Small intestine (tissue), 7 donors: ENCODE measurements at regions not wholly inside any gene's neighbourhood (a gene's known extent, or its start where the extent isn't known, plus 50 kb on each side); places are given as distances from the start of the nearest gene placed in this dataset.

ENCODE experiments used
- DNase-seq, 2 donors: peaks; one replicate each; pipeline versions ENCODE4 v3.0.0 to v3.0.0-alpha.2; 2013
- FAIRE-seq: peaks from 2 replicates; lab custom pipeline; 2012; peaks lifted over from hg19 to GRCh38; lab: Jason Lieb, UNC
- H3K27ac ChIP-seq, 3 donors: one replicate each; pipeline ENCODE4 v1.5.1; 2013; ENCODE audit warnings: low read length in 2 of 3, mild to moderate bottlenecking in 2 of 3, control low read depth in 1 of 3, inconsistent platforms in 1 of 3, low read depth in 1 of 3, moderate library complexity in 1 of 3
- H3K27me3 ChIP-seq, 3 donors: one replicate each; pipeline ENCODE4 v1.6.1; 2013; ENCODE audit warnings: low read length in 3 of 3, inconsistent platforms in 1 of 3; ENCODE audit not compliant: control insufficient read depth in 3 of 3, insufficient read depth in 3 of 3
- H3K36me3 ChIP-seq, 3 donors: one replicate each; pipeline ENCODE4 v1.6.1; 2013; ENCODE audit warnings: low read length in 3 of 3, inconsistent platforms in 1 of 3, low read depth in 1 of 3, mild to moderate bottlenecking in 1 of 3, moderate library complexity in 1 of 3; ENCODE audit not compliant: control insufficient read depth in 3 of 3, insufficient read depth in 2 of 3
- H3K4me1 ChIP-seq, 3 donors: one replicate each; pipeline ENCODE4 v1.6.1; 2013; ENCODE audit warnings: low read length in 2 of 3, inconsistent platforms in 1 of 3, low read depth in 1 of 3, mild to moderate bottlenecking in 1 of 3, moderate library complexity in 1 of 3; ENCODE audit not compliant: control insufficient read depth in 3 of 3, insufficient read depth in 2 of 3
- H3K4me3 ChIP-seq, 3 donors: one replicate each; pipeline ENCODE4 v1.5.1; 2013; ENCODE audit warnings: low read length in 3 of 3, control low read depth in 1 of 3, inconsistent platforms in 1 of 3, low read depth in 1 of 3, mild to moderate bottlenecking in 1 of 3, moderate library complexity in 1 of 3
- H3K9me3 ChIP-seq, 2 donors: one replicate each; pipeline ENCODE4 v1.6.1; 2013; ENCODE audit warnings: low read depth in 1 of 2, low read length in 1 of 2; ENCODE audit not compliant: control insufficient read depth in 2 of 2, insufficient read depth in 1 of 2
- WGBS, 3 donors: extraction: QIAGEN DNeasy Blood & Tissue Kit; methylation state at CpG; one replicate each; pipeline ENCODE4 v1.1.7; 2013; 5-methylcytosine and 5-hydroxymethylcytosine counted together
- donor health status: healthy with polysubstance abuse.
- donor health status: control.
- donor health status: control.
- donor health status: Bipolar disorder and iron deficiency.
- donor health status: healthy.

DNA sequence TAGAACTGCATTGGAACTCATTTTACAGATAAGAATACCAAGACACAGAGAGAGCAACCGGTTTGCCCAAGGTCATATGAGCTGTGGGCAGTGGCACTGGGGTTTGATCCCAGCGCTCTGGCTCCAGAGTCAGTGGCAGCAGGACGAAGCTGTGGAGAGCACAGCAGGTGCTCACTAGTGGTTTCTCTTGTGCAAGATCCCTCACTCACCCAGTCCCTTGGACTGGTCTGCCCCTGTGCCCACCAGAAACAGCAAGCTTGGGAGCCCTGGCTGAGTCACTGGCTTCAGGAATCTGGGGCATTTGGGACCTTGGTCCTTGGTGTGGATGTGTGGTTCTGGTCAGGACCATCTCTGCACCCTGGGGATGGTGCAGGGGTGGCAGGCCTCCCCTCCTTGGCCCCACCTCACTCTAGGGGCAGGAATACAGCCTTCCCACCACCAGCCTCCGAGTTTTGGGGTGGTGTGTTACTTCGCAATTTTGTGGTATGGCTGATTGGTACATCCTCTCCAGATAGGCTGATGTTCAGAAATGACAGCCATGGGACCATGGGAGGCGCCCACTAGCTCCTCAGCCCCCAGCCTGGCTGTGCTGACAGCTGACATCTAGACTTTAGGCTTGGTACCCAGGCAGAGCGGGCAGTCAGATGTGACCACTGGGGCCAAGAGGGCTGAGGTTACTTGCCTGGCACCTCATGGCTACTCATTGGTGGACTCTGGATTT is 104.6 kb downstream of the LSM3 start:
- H3K27ac ChIP-seq = no peak overlapping the region
- no peak for FAIRE-seq

GRCh38 chr3:14283813-14284438 is 105.3 kb downstream of the LSM3 start:
- no peaks in the 10 kb centered on the region for H3K27me3 ChIP-seq
- FAIRE-seq (no peak), DNase-seq (no peak)
- WGBS, 3 donors = 88 to 91% (median 88%) methylated on average over 4 of the region's 4 CpGs
- H3K4me3 ChIP-seq = no peak overlapping the region
- H3K4me1 ChIP-seq = peaks cover 0 to 9% (median 0%) of the 10 kb centered on the region in 3 donors
- no peak overlapping the region for H3K27ac ChIP-seq
- H3K36me3 ChIP-seq = no peaks in the 10 kb centered on the region
- no peaks in the 10 kb centered on the region for H3K9me3 ChIP-seq

More for the DNA sequence above, 104.6 kb downstream of the LSM3 start:
- no peak for DNase-seq
- peaks cover 0 to 2% (median 0%) of the 10 kb centered on the region in 3 donors for H3K4me1 ChIP-seq
- 82 to 87% (median 84%) methylated on average over 7 of the region's 7 CpGs for WGBS, 3 donors
- H3K4me3 ChIP-seq = no peak overlapping the region
- H3K9me3 ChIP-seq = no peaks in the 10 kb centered on the region
- H3K36me3 ChIP-seq = no peaks in the 10 kb centered on the region
- no peaks in the 10 kb centered on the region for H3K27me3 ChIP-seq

- H3K27me3 ChIP-seq = no peaks in the 10 kb centered on the region
- H3K27ac ChIP-seq = no peak overlapping the region
- H3K9me3 ChIP-seq = no peaks in the 10 kb centered on the region
- peaks cover 2 to 19% (median 3%) of the 10 kb centered on the region in 3 donors for H3K4me1 ChIP-seq
- no peak overlapping the region for H3K4me3 ChIP-seq
- FAIRE-seq (no peak), DNase-seq (no peak)
- 84 to 88% (median 85%) methylated on average over 15 of the region's 15 CpGs for WGBS, 3 donors
- H3K36me3 ChIP-seq = no peaks in the 10 kb centered on the region
These were observed 106.3 kb downstream of the LSM3 start for GRCh38 chr3:14284694-14285547.

- Histone ChIP-seq H3K36me3 (no peaks in the 10 kb centered on the region), H3K4me3 (no peak overlapping the region), H3K4me1 (peaks cover 3 to 25% (median 4%) of the 10 kb centered on the region in 3 donors), H3K9me3 (no peaks in the 10 kb centered on the region), H3K27ac (no peak overlapping the region), H3K27me3 (no peaks in the 10 kb centered on the region)
- FAIRE-seq (no peak), DNase-seq (no peak)
- WGBS, 3 donors = 69 to 83% (median 75%) methylated on average over 4 of the region's 4 CpGs
These were observed 106.9 kb downstream of the LSM3 start for GRCh38 chr3:14285548-14285925.

DNA sequence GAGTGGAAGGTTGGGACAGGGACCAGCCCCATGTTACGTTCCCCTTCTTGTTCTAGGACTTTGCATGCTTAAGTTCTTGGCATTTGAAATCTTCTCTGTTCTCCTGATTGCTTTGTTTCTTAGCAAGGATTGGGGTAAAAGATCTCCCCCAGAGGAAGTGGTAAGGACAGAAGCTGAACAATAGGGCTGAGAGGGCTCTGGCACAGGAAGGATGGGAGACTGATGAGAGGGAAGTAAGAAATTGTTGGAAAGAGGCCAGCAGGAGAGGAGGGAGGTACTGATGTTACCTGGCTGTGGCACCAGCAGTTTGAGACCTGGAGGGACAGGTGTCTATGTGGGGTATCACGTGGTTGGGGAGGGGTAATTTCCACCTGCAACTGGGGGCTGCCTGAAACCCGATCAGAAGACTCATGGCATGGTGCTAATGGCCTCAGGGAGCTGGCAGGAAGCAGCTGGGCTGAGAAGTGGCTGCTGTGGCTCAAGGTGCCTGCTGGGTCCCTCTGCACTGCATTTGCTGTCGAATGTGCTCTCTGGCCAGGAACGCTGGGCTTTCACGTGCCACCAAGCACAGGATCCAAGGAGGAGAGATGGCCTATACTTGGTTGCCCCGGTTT is 108.4 kb downstream of the LSM3 start:
- whole genome bisulfite sequencing, 3 donors = 68 to 79% (median 78%) methylated on average over 7 of the region's 7 CpGs
- H3K4me3 ChIP-seq = no peak overlapping the region
- peaks cover 4 to 33% (median 5%) of the 10 kb centered on the region in 3 donors for H3K4me1 ChIP-seq
- no peaks in the 10 kb centered on the region for H3K27me3 ChIP-seq
- H3K9me3 ChIP-seq = no peaks in the 10 kb centered on the region
- FAIRE-seq (no peak), DNase-seq (no peak)
- no peak overlapping the region for H3K27ac ChIP-seq
- no peaks in the 10 kb centered on the region for H3K36me3 ChIP-seq

DNA sequence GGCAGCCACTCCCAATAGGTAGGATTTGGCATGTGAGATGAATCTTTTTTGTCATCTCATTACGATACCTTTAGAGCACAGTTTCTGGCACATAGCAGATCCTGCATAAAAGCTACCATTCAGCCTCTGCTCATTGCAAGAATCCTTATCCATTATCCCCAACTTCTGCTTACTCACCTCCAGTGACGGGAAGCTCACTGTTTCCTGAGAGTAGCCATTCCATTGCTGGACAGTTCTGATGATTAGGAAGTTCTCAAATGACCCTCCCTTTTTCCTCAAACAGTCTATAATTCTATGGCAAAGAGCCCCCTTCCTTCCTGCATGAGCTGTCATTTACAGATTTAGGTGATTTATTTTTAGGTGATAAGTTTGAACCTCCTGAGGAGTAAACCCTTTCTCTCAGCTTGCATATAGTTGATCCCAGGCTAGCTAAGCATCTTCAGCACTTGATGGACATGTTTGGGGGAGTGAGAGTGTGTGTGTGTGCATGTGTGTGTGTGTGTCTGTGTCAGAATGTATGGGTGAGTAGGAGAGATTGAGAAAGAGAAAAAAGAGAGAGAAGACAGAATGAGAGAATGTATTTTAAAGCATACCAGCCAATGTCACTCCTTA is 109.7 kb downstream of the LSM3 start:
- Histone ChIP-seq H3K9me3 (no peaks in the 10 kb centered on the region), H3K27me3 (no peaks in the 10 kb centered on the region), H3K4me1 (peaks cover 4 to 33% (median 5%) of the 10 kb centered on the region in 3 donors), H3K36me3 (no peaks in the 10 kb centered on the region), H3K27ac (peak overlapping the region in 1 of 3 donors; percentile 73), H3K4me3 (no peak overlapping the region)
- FAIRE-seq (no peak), DNase-seq (no peak)
- 79 to 87% (median 87%) methylated on average over 2 of the region's 2 CpGs for WGBS, 3 donors

- 53 to 69% (median 64%) methylated on average over 5 of the region's 5 CpGs for WGBS, 3 donors
- Histone ChIP-seq H3K27ac (peak overlapping the region; percentile 73 to 92 (median 74)), H3K4me3 (no peak overlapping the region), H3K36me3 (no peaks in the 10 kb centered on the region), H3K4me1 (peaks cover 4 to 33% (median 5%) of the 10 kb centered on the region in 3 donors), H3K27me3 (no peaks in the 10 kb centered on the region), H3K9me3 (no peaks in the 10 kb centered on the region)
- FAIRE-seq = no peak
- DNase-seq = no peak
These were observed 110.3 kb downstream of the LSM3 start for GRCh38 chr3:14288833-14289451.
